Loucy (cell line): ENCODE measurements at regions not wholly inside any gene's neighbourhood (a gene's known extent, or its start where the extent isn't known, plus 50 kb on each side); places are given as distances from the start of the nearest gene placed in this dataset.
A peak's percentile ranks its signal among the peaks of the same experiment; 100 is the strongest.

Experiments
- H2AFZ ChIP-seq: fragments of 200-600 bp; sonication (generic); 2 replicates; pipeline ENCODE4 v1.6.0; 2016; ENCODE audit warnings: antibody characterized with exemption, mild to moderate bottlenecking, low read length, moderate library complexity
- H3F3A ChIP-seq: fragments of 200-600 bp; 2 replicates; pipeline ENCODE4 v1.6.0; 2016; ENCODE audit warnings: antibody characterized with exemption, low read depth, mild to moderate bottlenecking
- H3K27me3 ChIP-seq: fragments of 200-600 bp; sonication (generic); 2 replicates; pipeline ENCODE4 v1.6.1; 2014; ENCODE audit warnings: low read length, mild to moderate bottlenecking; ENCODE audit not compliant: insufficient read depth, poor library complexity, severe bottlenecking
- H3K36me3 ChIP-seq: fragments of 200-600 bp; sonication (generic); 2 replicates; pipeline ENCODE4 v1.6.1; 2016; ENCODE audit warnings: low read length; ENCODE audit not compliant: insufficient read depth
- H3K4me1 ChIP-seq: fragments of 200-600 bp; sonication (generic); 2 replicates; pipeline ENCODE4 v1.5.1; 2014; ENCODE audit warnings: low read length, mild to moderate bottlenecking; ENCODE audit not compliant: insufficient read depth, poor library complexity, severe bottlenecking
- H3K4me2 ChIP-seq: fragments of 200-600 bp; sonication (generic); 2 replicates; pipeline ENCODE4 v1.6.0; 2014; ENCODE audit warnings: antibody characterized with exemption, low read length, low read depth, mild to moderate bottlenecking; ENCODE audit not compliant: poor library complexity, severe bottlenecking
- H3K4me3 ChIP-seq: fragments of 200-600 bp; sonication (generic); 2 replicates; pipeline ENCODE4 v1.5.1; 2014; ENCODE audit warnings: low read length, mild to moderate bottlenecking, mixed read lengths; ENCODE audit not compliant: poor library complexity, severe bottlenecking
- H3K79me2 ChIP-seq: fragments of 200-600 bp; sonication (generic); 2 replicates; pipeline ENCODE4 v1.6.1; 2014; ENCODE audit warnings: low read length; ENCODE audit not compliant: insufficient read depth
- H3K9ac ChIP-seq: fragments of 200-600 bp; sonication (generic); 2 replicates; pipeline ENCODE4 v1.6.0; 2014; ENCODE audit warnings: mild to moderate bottlenecking, low read depth, low read length, moderate library complexity; ENCODE audit not compliant: poor library complexity, severe bottlenecking
- H3K9me2 ChIP-seq: fragments of 200-600 bp; sonication (generic); replicated peaks from 2 replicates; pipeline ENCODE4 v1.6.1; 2016; ENCODE audit warnings: low read depth, low read length, mixed read lengths
- H3K9me3 ChIP-seq: fragments of 200-600 bp; sonication (generic); 2 replicates; pipeline ENCODE4 v1.6.1; 2014; ENCODE audit warnings: mild to moderate bottlenecking, antibody characterized with exemption, low read length, low read depth; ENCODE audit not compliant: insufficient read depth
- H4K20me1 ChIP-seq: fragments of 200-600 bp; sonication (generic); 2 replicates; pipeline ENCODE4 v1.6.0; 2014; ENCODE audit warnings: antibody characterized with exemption, low read length, mild to moderate bottlenecking; ENCODE audit not compliant: insufficient read depth, poor library complexity, severe bottlenecking
- EZH2phosphoT487 ChIP-seq: fragments of 200-600 bp; IDR thresholded peaks from 2 replicates; pipeline ENCODE4 v1.6.1; 2018; ENCODE audit warnings: antibody characterized with exemption, mild to moderate bottlenecking, moderate library complexity, borderline replicate concordance
- TF ChIP-seq, protein P1 (sequence below): fragments of 200-600 bp; sonication (generic); conservative IDR thresholded peaks from 2 replicates; pipeline ENCODE4 v1.5.1; 2014; ENCODE audit warnings: mild to moderate bottlenecking, antibody characterized with exemption, low read length

DNA sequence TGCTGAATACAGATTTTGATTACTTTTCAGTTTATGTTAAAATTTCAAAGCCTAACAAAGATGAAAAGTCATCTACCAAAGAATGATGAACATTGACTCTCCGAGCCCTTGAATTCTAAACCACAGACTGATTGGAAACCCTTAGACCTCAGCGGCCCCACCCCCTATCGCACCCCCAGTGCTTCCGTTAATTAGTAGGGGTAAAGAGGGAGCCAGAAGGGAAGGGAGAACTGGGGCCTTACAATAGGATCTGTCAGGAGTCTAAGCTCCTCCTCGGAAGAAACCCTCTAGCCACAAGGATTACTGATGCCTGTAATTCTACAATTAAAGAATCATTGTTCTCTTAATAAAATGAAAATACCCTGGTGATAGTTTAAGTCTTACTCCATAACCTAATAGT lies 79.7 kb upstream of the JARID2 start:
- Histone ChIP-seq H4K20me1 (no peaks in the 10 kb centered on the region), H2AFZ (no peak overlapping the region), H3K9ac (no peak overlapping the region), H3K9me3 (no peaks in the 10 kb centered on the region), H3K9me2 (no peaks in the 10 kb centered on the region), H3K4me1 (no peaks in the 10 kb centered on the region), H3K27me3 (no peaks in the 10 kb centered on the region), H3K4me3 (no peak overlapping the region), H3K36me3 (no peaks in the 10 kb centered on the region), H3F3A (no peaks in the 10 kb centered on the region), H3K4me2 (no peak overlapping the region), H3K79me2 (no peaks in the 10 kb centered on the region)
- TF ChIP-seq, protein P1, sequence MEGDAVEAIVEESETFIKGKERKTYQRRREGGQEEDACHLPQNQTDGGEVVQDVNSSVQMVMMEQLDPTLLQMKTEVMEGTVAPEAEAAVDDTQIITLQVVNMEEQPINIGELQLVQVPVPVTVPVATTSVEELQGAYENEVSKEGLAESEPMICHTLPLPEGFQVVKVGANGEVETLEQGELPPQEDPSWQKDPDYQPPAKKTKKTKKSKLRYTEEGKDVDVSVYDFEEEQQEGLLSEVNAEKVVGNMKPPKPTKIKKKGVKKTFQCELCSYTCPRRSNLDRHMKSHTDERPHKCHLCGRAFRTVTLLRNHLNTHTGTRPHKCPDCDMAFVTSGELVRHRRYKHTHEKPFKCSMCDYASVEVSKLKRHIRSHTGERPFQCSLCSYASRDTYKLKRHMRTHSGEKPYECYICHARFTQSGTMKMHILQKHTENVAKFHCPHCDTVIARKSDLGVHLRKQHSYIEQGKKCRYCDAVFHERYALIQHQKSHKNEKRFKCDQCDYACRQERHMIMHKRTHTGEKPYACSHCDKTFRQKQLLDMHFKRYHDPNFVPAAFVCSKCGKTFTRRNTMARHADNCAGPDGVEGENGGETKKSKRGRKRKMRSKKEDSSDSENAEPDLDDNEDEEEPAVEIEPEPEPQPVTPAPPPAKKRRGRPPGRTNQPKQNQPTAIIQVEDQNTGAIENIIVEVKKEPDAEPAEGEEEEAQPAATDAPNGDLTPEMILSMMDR: no peak
- no peak for TF ChIP-seq EZH2phosphoT487

DNA sequence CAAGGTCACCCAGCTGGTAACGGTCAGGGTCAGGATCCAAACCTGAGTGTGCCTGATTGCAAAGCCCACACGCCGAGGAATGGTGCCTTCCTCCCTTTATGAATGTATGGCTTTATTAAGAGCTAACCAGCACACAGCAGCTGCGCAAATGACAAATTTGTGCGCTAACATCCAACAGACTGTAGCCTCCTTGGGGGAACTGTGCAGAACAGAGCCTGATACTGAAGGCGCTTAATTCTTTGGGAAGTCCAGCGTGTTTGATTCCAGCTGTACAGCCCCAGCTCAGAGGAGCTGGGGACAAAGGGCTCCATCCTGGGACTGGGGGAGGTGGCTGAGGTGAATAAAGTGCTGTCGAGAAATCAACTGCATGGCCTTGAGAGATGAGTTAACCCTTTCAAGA lies 75.7 kb upstream of the JARID2 start:
- no peaks in the 10 kb centered on the region for H3F3A ChIP-seq
- H4K20me1 ChIP-seq: no peaks in the 10 kb centered on the region
- no peaks in the 10 kb centered on the region for H3K9me3 ChIP-seq
- TF ChIP-seq, protein P1: no peak
- TF ChIP-seq EZH2phosphoT487: no peak
- H2AFZ ChIP-seq: 0 out of 2 replicates have a peak overlapping the region, but pooled peaks have one; percentile 7
- no peaks in the 10 kb centered on the region for H3K79me2 ChIP-seq
- no peak overlapping the region for H3K9ac ChIP-seq
- H3K27me3 ChIP-seq: no peaks in the 10 kb centered on the region
- no peaks in the 10 kb centered on the region for H3K9me2 ChIP-seq
- H3K36me3 ChIP-seq: no peaks in the 10 kb centered on the region
- no peaks in the 10 kb centered on the region for H3K4me1 ChIP-seq
- no peak overlapping the region for H3K4me2 ChIP-seq
- no peak overlapping the region for H3K4me3 ChIP-seq

DNA sequence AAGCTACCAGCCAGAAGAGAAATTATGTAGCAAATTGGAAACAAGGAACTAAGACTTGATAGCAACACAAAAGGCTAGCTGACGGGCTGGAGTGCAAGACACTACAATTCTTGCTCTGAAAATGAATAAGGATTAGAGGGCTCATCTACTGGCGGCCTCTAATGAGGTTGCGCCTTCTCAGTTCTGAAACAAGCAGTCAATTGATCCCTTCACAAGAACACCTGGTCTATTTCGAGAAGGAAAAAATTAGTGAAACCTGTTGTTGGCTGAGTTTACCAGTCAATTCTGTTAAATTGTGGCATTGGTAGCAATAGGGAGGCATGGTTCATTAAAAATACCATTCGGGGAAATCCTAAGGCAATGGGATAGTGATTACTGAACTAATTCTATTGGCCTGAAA lies 74.8 kb upstream of the JARID2 start:
- no peaks in the 10 kb centered on the region for H3K9me2 ChIP-seq
- no peaks in the 10 kb centered on the region for H3K9me3 ChIP-seq
- no peaks in the 10 kb centered on the region for H3K79me2 ChIP-seq
- no peaks in the 10 kb centered on the region for H3K27me3 ChIP-seq
- no peaks in the 10 kb centered on the region for H3K4me1 ChIP-seq
- H3K4me3 ChIP-seq: no peak overlapping the region
- no peak overlapping the region for H3K4me2 ChIP-seq
- H2AFZ ChIP-seq: peak overlapping the region; percentile 44; the same call in 1 of the 2 replicates
- TF ChIP-seq, protein P1: no peak
- TF ChIP-seq EZH2phosphoT487: no peak
- no peaks in the 10 kb centered on the region for H3K36me3 ChIP-seq
- H4K20me1 ChIP-seq: no peaks in the 10 kb centered on the region
- no peaks in the 10 kb centered on the region for H3F3A ChIP-seq
- no peak overlapping the region for H3K9ac ChIP-seq
